ENCODE measurements at regions not wholly inside any gene's neighbourhood (a gene's known extent, or its start where the extent isn't known, plus 50 kb on each side); places are given as distances from the start of the nearest gene placed in this dataset.
"Not testable (repeated sequence)": the region's sequence is repeated elsewhere in the genome, so short reads cannot be mapped to it uniquely, and the experiment has no call there.

GRCh38 chr12:46693518-46693917, 132.3 kb downstream of the SLC38A4 start:
- H3K4me3 ChIP-seq (replicated peaks; ENCODE audit: low read depth, low read length), result no peak overlapping the region
- no peak for DNase-seq (ENCODE audit: extremely low read depth, low read depth)
- no peak for TF ChIP-seq CTCF (IDR thresholded peaks at IDR 0.05; ENCODE audit: low read depth, low read length, missing control alignments)

GRCh38 chr12:46693034-46693433, 132.8 kb downstream of the SLC38A4 start:
- DNase-seq (ENCODE audit: extremely low read depth, low read depth), result no peak
- H3K4me3 ChIP-seq (replicated peaks; ENCODE audit: low read depth, low read length), result no peak overlapping the region
- no peak for TF ChIP-seq CTCF (IDR thresholded peaks at IDR 0.05; ENCODE audit: low read depth, low read length, missing control alignments)

- H3K4me3 ChIP-seq (replicated peaks; ENCODE audit: low read depth, low read length), result no peak overlapping the region
- no peak for TF ChIP-seq CTCF (IDR thresholded peaks at IDR 0.05; ENCODE audit: low read depth, low read length, missing control alignments)
- DNase-seq (ENCODE audit: extremely low read depth, low read depth), result no peak
These were observed 133.2 kb downstream of the SLC38A4 start for GRCh38 chr12:46692606-46693005.

GRCh38 chr12:46686267-46686942, 139.4 kb downstream of the SLC38A4 start:
- TF ChIP-seq CTCF (IDR thresholded peaks at IDR 0.05; ENCODE audit: low read depth, low read length, missing control alignments), result no peak
- no peak for DNase-seq (ENCODE audit: extremely low read depth, low read depth)
- H3K4me3 ChIP-seq (replicated peaks; ENCODE audit: low read depth, low read length), result no peak overlapping the region

GRCh38 chr12:46684243-46684642, 141.6 kb downstream of the SLC38A4 start:
- DNase-seq (ENCODE audit: extremely low read depth, low read depth); H3K4me3 ChIP-seq (replicated peaks; ENCODE audit: low read depth, low read length): not testable (repeated sequence)

GRCh38 chr12:46682148-46682547, 143.6 kb downstream of the SLC38A4 start:
- no peak for DNase-seq (ENCODE audit: extremely low read depth, low read depth)
- no peak overlapping the region for H3K4me3 ChIP-seq (replicated peaks; ENCODE audit: low read depth, low read length)
- TF ChIP-seq CTCF (IDR thresholded peaks at IDR 0.05; ENCODE audit: low read depth, low read length, missing control alignments), result no peak

- H3K4me3 ChIP-seq (replicated peaks; ENCODE audit: low read depth, low read length), result no peak overlapping the region
- no peak for DNase-seq (ENCODE audit: extremely low read depth, low read depth)
- no peak for TF ChIP-seq CTCF (IDR thresholded peaks at IDR 0.05; ENCODE audit: low read depth, low read length, missing control alignments)
These were observed 145.3 kb downstream of the SLC38A4 start for GRCh38 chr12:46680506-46680905.

Measured in HFF-Myc (cell line).